Stimulated activated memory B cell treated with anti-CD40 and anti-IgM and Interleukin-4, amounts not matched to agents 10 μg/mL and 1 μg/mL and 100 μg/mL, for 72 hours (primary cell): ENCODE measurements at regions not wholly inside any gene's neighbourhood (a gene's known extent, or its start where the extent isn't known, plus 50 kb on each side); places are given as distances from the start of the nearest gene placed in this dataset.
A peak's percentile ranks its signal among the peaks of the same experiment; 100 is the strongest.

ENCODE experiments used
- ATAC-seq: fragments of 150-1000 bp; cut with Tn5 transposase; 2 replicates; pipeline ENCODE4 v1.10.0; 2021
- H3K27ac Mint-ChIP-seq: one replicate; pipeline ENCODE4 v1.8.0; 2022; ENCODE audit warnings: mild to moderate bottlenecking, mixed read lengths
- H3K27me3 Mint-ChIP-seq: one replicate; pipeline ENCODE4 v1.8.0; 2022; ENCODE audit warnings: mixed read lengths
- H3K36me3 Mint-ChIP-seq: one replicate; pipeline ENCODE4 v1.8.0; 2022; ENCODE audit warnings: mixed read lengths
- H3K4me1 Mint-ChIP-seq: one replicate; pipeline ENCODE4 v1.8.0; 2022; ENCODE audit warnings: mixed read lengths
- H3K4me3 Mint-ChIP-seq: one replicate; pipeline ENCODE4 v1.8.0; 2022; ENCODE audit warnings: mild to moderate bottlenecking, moderate library complexity, mixed read lengths
- H3K9me3 Mint-ChIP-seq: one replicate; pipeline ENCODE4 v1.8.0; 2022; ENCODE audit warnings: mixed read lengths

DNA sequence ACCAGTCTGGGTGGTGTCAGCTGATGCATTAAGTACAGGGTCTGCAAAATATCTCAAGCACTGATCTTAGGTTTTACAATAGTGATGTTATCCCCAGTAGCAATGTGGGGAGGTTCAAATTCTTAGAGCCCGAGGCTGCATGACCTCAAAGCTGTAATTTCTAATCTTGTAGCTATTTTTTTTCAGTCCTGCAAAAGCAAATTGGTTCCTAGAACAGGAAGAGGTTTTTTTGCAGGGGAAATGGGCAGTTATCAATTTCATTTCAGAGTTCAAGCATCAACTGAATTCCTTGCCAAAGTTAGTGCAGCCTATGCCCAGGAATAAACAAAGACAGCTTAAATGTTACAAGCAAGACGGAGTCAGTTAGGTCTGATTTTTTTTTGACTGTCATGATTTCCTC is 188.3 kb downstream of the DDX3Y start:
- Mint-ChIP-seq H3K27ac (no peak overlapping the region), H3K27me3 (peaks cover 11% of the 10 kb centered on the region), H3K36me3 (no peaks in the 10 kb centered on the region), H3K9me3 (peaks cover 3% of the 10 kb centered on the region), H3K4me3 (no peak overlapping the region), H3K4me1 (no peaks in the 10 kb centered on the region)
- ATAC-seq, result no peak

DNA sequence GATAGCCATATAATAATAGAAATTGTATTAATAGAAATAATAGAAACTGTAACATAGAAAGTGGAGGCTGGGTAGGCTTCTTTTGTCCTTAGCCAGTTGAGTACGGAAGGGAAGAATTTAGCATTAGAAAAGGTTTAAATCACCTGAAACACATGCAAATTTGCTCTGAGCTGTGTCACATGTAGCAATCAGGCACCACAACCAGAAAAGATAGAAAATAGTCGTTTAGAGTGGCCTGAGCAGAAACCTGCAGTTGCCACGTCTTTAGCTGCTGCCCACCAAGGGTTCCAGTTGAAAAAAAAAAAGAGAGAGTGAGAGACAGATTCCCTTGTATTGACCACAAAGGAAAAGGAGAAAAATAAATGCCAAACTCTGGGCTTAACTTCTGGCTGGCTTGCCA is 188.8 kb downstream of the DDX3Y start:
- Mint-ChIP-seq H3K9me3 (peaks cover 2% of the 10 kb centered on the region), H3K27ac (no peak overlapping the region), H3K4me1 (no peaks in the 10 kb centered on the region), H3K36me3 (no peaks in the 10 kb centered on the region), H3K27me3 (peaks cover 15% of the 10 kb centered on the region), H3K4me3 (no peak overlapping the region)
- no peak for ATAC-seq

DNA sequence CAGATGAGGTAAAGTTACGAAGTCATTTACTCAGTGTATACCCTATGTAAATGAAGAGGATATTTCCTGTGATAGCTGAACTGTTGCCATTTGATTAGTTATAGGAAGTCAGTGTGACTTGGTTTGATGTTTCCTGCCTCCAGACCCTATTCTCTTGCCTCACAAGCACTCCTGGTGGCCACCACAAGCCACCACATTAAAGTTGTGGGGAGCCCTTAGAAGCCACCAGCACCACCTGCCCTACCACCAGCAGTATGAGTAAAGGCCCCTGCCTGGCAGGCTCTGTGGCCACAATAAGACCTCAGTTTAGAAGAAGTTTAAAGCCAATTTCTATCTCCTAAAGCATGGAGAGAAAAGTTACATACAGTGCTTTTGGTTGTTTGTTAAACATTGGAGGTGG is 189.7 kb downstream of the DDX3Y start:
- ATAC-seq, result no peak
- no peak overlapping the region for H3K27ac Mint-ChIP-seq

DNA sequence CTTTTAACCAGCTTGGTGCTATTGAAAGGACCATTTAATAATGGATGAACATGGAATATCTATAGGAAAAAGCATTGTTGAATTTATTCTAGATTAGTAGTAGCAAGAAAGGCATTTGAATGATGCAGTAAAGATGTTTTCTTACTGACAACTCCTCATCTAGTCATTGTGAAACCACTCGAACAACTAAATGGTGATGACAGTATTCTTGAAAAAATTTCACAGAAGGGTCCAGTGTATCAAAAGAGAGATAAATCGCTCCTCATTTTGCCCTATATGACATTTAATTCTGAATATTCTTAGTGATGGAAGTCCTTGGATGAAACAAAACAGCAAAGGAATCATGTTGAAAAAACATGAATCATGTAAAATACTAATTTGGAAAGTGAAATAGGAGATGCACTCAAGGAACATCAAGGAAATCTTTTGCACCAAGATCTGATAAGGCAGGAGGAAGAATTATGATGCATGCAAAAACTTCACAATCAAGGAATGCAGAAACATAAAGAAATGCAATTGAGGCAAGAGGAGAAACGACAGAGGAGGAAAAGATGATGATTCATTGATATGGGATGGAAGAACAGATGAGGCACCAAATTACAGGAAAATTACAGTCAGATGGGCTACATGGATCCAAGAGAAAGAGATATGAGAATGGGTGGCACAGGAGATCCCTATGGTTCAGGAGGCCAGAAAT is 190.4 kb downstream of the DDX3Y start:
- Mint-ChIP-seq H3K27ac (no peak overlapping the region), H3K4me1 (no peaks in the 10 kb centered on the region), H3K36me3 (no peaks in the 10 kb centered on the region), H3K27me3 (peaks cover 18% of the 10 kb centered on the region), H3K9me3 (peaks cover 6% of the 10 kb centered on the region), H3K4me3 (no peak overlapping the region)
- ATAC-seq, result no peak

More for the DNA sequence above, 189.7 kb downstream of the DDX3Y start:
- H3K9me3 Mint-ChIP-seq, result peaks cover 6% of the 10 kb centered on the region
- H3K27me3 Mint-ChIP-seq, result peaks cover 18% of the 10 kb centered on the region
- H3K36me3 Mint-ChIP-seq, result no peaks in the 10 kb centered on the region
- no peaks in the 10 kb centered on the region for H3K4me1 Mint-ChIP-seq
- H3K4me3 Mint-ChIP-seq, result no peak overlapping the region

DNA sequence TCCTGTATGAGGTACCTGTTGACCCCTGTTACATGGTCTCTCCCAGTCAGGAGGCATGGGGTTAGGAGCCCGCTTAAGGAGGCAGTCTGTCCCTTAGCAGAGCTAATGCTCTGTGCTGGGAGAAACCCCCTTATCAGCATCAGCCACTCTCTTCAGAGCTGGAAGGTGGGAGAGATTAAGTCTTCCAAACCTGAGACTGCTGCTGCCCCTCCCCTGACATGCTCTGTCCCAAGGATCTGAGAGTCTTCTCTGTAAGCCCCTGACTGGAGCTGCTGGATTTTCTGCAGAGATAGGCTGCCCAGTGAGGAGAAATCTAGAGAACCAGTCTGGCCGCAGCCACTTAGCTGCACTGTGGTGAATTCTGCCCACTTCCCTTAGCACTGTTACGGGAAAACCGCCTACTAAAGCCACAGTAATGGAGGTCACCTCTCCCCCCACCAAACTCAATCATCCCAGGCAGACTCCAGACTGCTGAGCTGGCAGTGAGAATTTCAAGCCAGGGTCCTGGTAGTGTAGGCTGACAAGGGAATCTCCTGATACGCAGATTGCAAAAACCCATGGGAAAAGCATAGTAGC is 222.3 kb downstream of the DDX3Y start:
- ATAC-seq, result peak; percentile 73
- Mint-ChIP-seq H3K36me3 (no peaks in the 10 kb centered on the region), H3K27me3 (peaks cover 23% of the 10 kb centered on the region), H3K27ac (no peak overlapping the region), H3K9me3 (no peaks in the 10 kb centered on the region), H3K4me1 (peaks cover 7% of the 10 kb centered on the region), H3K4me3 (no peak overlapping the region)

DNA sequence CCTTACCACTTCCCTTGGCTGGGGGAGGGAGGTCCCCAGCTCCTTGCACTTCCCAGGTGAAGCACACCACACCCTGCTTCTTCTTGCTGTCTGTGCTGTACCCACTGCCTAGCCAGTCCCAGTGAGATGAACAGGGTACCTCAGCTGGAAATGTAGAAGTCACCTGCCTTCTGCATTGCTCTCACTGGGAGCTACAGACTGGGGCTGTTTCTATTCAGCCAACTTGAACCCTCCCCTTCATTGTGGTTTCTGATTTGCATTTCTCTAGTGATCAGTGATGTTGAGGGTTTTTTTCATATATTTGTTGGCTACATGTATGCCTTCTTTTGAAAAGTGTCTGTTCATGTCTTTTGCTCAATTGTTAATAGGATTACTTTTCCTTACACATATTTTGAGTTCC is 222.8 kb downstream of the DDX3Y start:
- Mint-ChIP-seq H3K27ac (no peak overlapping the region), H3K4me3 (no peak overlapping the region)

DNA sequence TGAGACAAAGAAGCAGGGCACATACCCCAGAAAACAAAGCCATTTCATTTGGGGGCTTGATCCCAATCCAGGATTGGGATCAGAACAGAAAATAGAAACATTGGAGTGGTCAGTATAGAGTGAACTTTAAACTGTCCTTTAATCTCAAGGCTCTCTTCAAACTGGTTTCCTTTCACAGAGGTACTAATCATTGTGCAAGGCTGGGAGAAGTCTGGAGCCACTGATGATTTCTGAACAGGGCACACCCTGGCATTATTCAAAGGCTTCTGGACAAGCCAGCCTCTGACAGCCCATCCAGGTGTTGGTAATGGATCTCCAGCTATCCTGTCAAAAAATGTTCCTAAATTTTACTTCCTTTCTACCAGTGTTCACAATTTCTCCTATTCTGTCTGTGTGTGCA is 244.5 kb downstream of the DDX3Y start:
- Mint-ChIP-seq H3K4me1 (no peaks in the 10 kb centered on the region), H3K9me3 (no peaks in the 10 kb centered on the region), H3K27me3 (no peaks in the 10 kb centered on the region), H3K27ac (peak overlapping the region; percentile 72), H3K4me3 (peak overlapping the region; percentile 60), H3K36me3 (no peaks in the 10 kb centered on the region)
- no peak for ATAC-seq

More for the DNA sequence above, 222.8 kb downstream of the DDX3Y start:
- Mint-ChIP-seq H3K4me1 (peaks cover 7% of the 10 kb centered on the region), H3K9me3 (no peaks in the 10 kb centered on the region), H3K27me3 (peaks cover 23% of the 10 kb centered on the region), H3K36me3 (no peaks in the 10 kb centered on the region)
- ATAC-seq, result peak; percentile 72

DNA sequence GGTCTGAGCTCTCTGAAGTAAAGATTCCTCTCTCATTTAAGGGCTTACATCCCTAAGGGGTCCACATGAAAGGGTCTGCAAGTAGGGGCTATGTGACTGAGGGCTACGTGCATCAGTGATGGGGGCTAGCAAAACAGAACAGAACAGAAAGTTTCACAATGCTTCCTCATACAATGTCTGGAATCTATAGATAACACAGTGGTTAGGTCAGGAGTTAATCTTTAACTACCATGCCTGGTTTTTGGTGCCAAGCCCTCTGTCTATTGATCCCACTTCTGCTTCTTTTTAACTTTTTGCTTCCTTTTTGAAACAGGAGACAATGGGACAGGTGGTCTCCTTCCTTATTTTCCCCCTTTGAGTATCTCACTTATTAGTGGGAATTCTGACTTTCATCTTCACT is 263.0 kb downstream of the DDX3Y start:
- H3K9me3 Mint-ChIP-seq, result peaks cover 8% of the 10 kb centered on the region
- H3K36me3 Mint-ChIP-seq, result no peaks in the 10 kb centered on the region
- H3K4me3 Mint-ChIP-seq, result no peak overlapping the region
- no peak overlapping the region for H3K27ac Mint-ChIP-seq
- no peaks in the 10 kb centered on the region for H3K27me3 Mint-ChIP-seq
- H3K4me1 Mint-ChIP-seq, result no peaks in the 10 kb centered on the region
- no peak for ATAC-seq

DNA sequence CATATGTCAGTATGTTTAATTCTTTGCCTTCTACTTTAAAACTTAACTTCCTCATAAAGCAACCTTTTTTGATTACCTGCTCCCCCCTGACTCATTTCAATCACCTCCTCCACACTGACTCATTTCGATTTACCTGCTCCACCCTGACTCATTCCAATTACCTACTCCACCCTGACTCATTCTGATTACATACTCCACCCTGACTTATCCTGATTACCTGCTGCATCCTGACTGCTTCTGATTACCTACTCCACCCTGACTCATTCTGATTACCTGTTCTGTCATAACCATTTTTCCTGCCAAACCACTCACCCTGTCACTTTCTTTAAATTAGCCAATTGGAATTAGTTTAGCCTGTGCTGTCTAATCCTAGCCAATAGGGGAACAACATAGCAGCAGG is 263.6 kb downstream of the DDX3Y start:
- Mint-ChIP-seq H3K27ac (no peak overlapping the region), H3K36me3 (no peaks in the 10 kb centered on the region), H3K4me1 (no peaks in the 10 kb centered on the region), H3K9me3 (peaks cover 5% of the 10 kb centered on the region), H3K27me3 (no peaks in the 10 kb centered on the region), H3K4me3 (no peak overlapping the region)
- no peak for ATAC-seq
